Endothelial cell (in vitro differentiated cells): ENCODE measurements at regions not wholly inside any gene's neighbourhood (a gene's known extent, or its start where the extent isn't known, plus 50 kb on each side); places are given as distances from the start of the nearest gene placed in this dataset.
"Not testable (repeated sequence)": the region's sequence is repeated elsewhere in the genome, so short reads cannot be mapped to it uniquely, and the experiment has no call there.

ENCODE experiments used
- DNase-seq: peaks from one replicate; pipeline ENCODE4 v3.0.0; 2021; ENCODE audit warnings: low spot score
- H3K27ac Mint-ChIP-seq: one replicate; pipeline ENCODE4 v1.8.0; 2021; ENCODE audit warnings: mixed read lengths, inconsistent platforms; ENCODE audit not compliant: unreplicated experiment
- H3K27me3 Mint-ChIP-seq: one replicate; pipeline ENCODE4 v1.8.0; 2021; ENCODE audit warnings: mild to moderate bottlenecking, moderate library complexity, mixed read lengths, inconsistent platforms; ENCODE audit not compliant: unreplicated experiment
- H3K36me3 Mint-ChIP-seq: one replicate; pipeline ENCODE4 v1.8.0; 2021; ENCODE audit warnings: mild to moderate bottlenecking, low read depth, mixed read lengths, inconsistent platforms; ENCODE audit not compliant: unreplicated experiment
- H3K4me1 Mint-ChIP-seq: one replicate; pipeline ENCODE4 v1.8.0; 2021; ENCODE audit warnings: mild to moderate bottlenecking, mixed read lengths, inconsistent platforms; ENCODE audit not compliant: unreplicated experiment
- H3K4me3 Mint-ChIP-seq: one replicate; pipeline ENCODE4 v1.8.0; 2021; ENCODE audit warnings: mild to moderate bottlenecking, mixed read lengths, inconsistent platforms; ENCODE audit not compliant: unreplicated experiment
- H3K9me3 Mint-ChIP-seq: one replicate; pipeline ENCODE4 v1.8.0; 2021; ENCODE audit warnings: mixed read lengths, inconsistent platforms; ENCODE audit not compliant: unreplicated experiment
- CTCF ChIP-seq: fragments of 200-600 bp; sonication (generic); IDR thresholded peaks from one replicate; pipeline ENCODE4 v1.5.0; 2021; ENCODE audit warnings: antibody characterized with exemption; ENCODE audit not compliant: unreplicated experiment

GRCh38 chrX:55841962-55842752 lies 124.6 kb downstream of the RRAGB start:
- no peak overlapping the region for H3K4me3 Mint-ChIP-seq
- no peaks in the 10 kb centered on the region for H3K9me3 Mint-ChIP-seq
- H3K27ac Mint-ChIP-seq: no peak overlapping the region
- TF ChIP-seq CTCF: no peak
- H3K4me1 Mint-ChIP-seq: no peaks in the 10 kb centered on the region
- H3K27me3 Mint-ChIP-seq: peaks cover 2% of the 10 kb centered on the region
- H3K36me3 Mint-ChIP-seq: peaks cover 3% of the 10 kb centered on the region
- DNase-seq: no peak

- not testable (repeated sequence) for H3K36me3 Mint-ChIP-seq, H3K4me1 Mint-ChIP-seq, H3K9me3 Mint-ChIP-seq, H3K27ac Mint-ChIP-seq, H3K4me3 Mint-ChIP-seq, DNase-seq, H3K27me3 Mint-ChIP-seq
Measured at GRCh38 chrX:55866779-55867178, 149.2 kb downstream of the RRAGB start.

GRCh38 chrX:55867181-55867651 lies 149.7 kb downstream of the RRAGB start:
- Mint-ChIP-seq H3K27me3 (no peaks in the 10 kb centered on the region), H3K27ac (no peak overlapping the region), H3K36me3 (no peaks in the 10 kb centered on the region), H3K4me3 (no peak overlapping the region), H3K9me3 (no peaks in the 10 kb centered on the region), H3K4me1 (peaks cover 7% of the 10 kb centered on the region)
- DNase-seq: no peak
- no peak for TF ChIP-seq CTCF

GRCh38 chrX:55867708-55868107 lies 150.2 kb downstream of the RRAGB start:
- Mint-ChIP-seq H3K27me3 (no peaks in the 10 kb centered on the region), H3K36me3 (no peaks in the 10 kb centered on the region), H3K4me1 (peaks cover 7% of the 10 kb centered on the region), H3K9me3 (no peaks in the 10 kb centered on the region), H3K27ac (no peak overlapping the region), H3K4me3 (no peak overlapping the region)
- no peak for DNase-seq
- no peak for TF ChIP-seq CTCF

GRCh38 chrX:55874807-55875206 lies 157.3 kb downstream of the RRAGB start:
- no peaks in the 10 kb centered on the region for H3K27me3 Mint-ChIP-seq

GRCh38 chrX:55883541-55883940 lies 166.0 kb downstream of the RRAGB start:
- not testable (repeated sequence) for H3K4me3 Mint-ChIP-seq, DNase-seq, H3K27ac Mint-ChIP-seq

More at GRCh38 chrX:55874807-55875206, 157.3 kb downstream of the RRAGB start:
- Mint-ChIP-seq H3K9me3 (no peaks in the 10 kb centered on the region), H3K4me3 (no peak overlapping the region), H3K4me1 (no peaks in the 10 kb centered on the region), H3K36me3 (no peaks in the 10 kb centered on the region), H3K27ac (no peak overlapping the region)
- TF ChIP-seq CTCF: no peak
- no peak for DNase-seq

More at GRCh38 chrX:55883541-55883940, 166.0 kb downstream of the RRAGB start:
- H3K27me3 Mint-ChIP-seq, H3K4me1 Mint-ChIP-seq, H3K36me3 Mint-ChIP-seq, H3K9me3 Mint-ChIP-seq: not testable (repeated sequence)
